ENCODE measurements at regions not wholly inside any gene's neighbourhood (a gene's known extent, or its start where the extent isn't known, plus 50 kb on each side); places are given as distances from the start of the nearest gene placed in this dataset.

DNA sequence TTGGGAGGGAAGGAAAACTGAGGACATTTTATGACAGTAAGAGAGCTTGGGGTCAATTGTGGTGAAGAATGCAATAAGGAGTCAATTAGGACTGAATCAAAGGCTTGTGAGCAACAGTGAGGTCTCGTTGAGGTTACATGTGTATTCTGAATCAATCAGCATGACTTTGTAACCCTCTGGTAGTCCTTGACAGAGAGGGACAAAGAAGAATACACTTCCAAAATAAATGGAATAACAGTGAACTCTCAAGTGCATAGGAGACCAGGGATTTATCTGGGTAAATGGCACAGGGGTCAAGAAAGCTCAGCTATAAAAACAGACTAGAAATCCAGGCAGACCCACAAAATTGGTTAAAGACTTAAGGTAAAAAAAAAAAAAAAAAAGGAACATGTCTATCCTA is 85.1 kb upstream of the NAV3 start:
- Histone ChIP-seq H3K36me3 (ENCODE audit: control insufficient read depth in 1 of 2, insufficient read depth in 2 of 2, low read length in 2 of 2) (no peaks in the 10 kb centered on the region), H3K27ac (ENCODE audit: low read depth, low read length) (no peak overlapping the region), H3K79me2 (ENCODE audit: control insufficient read depth, insufficient read depth, low read length, poor library complexity) (no peaks in the 10 kb centered on the region), H3K4me1 (ENCODE audit: control insufficient read depth in 1 of 2, insufficient read depth in 2 of 2, low read length in 2 of 2) (no peaks in the 10 kb centered on the region), H3K4me3 (ENCODE audit: low read depth, low read length) (no peak overlapping the region), H3K4ac (ENCODE audit: low read depth, low read length) (no peak overlapping the region), H3K23ac (ENCODE audit: low read length) (no peak overlapping the region), H4K8ac (ENCODE audit: low read depth, low read length) (no peak overlapping the region), H3K27me3 (ENCODE audit: insufficient read depth, low read length) (no peaks in the 10 kb centered on the region), H4K12ac (ENCODE audit: low read depth, low read length) (no peak overlapping the region), H3K18ac (ENCODE audit: low read length) (no peak overlapping the region), H3K4me2 (ENCODE audit: low read length) (no peak overlapping the region), H3K79me1 (ENCODE audit: low read length) (no peaks in the 10 kb centered on the region), H3K9me3 (ENCODE audit: insufficient read depth, low read depth, low read length) (no peaks in the 10 kb centered on the region), H2BK5ac (ENCODE audit: low read depth, low read length, poor library complexity) (no peak overlapping the region), H2BK120ac (ENCODE audit: insufficient read depth, low read length, poor library complexity) (no peak overlapping the region), H3K14ac (ENCODE audit: low read length) (no peak overlapping the region), H3K9ac (ENCODE audit: low read length) (no peak overlapping the region), H2AK5ac (ENCODE audit: low read length) (no peak overlapping the region), H4K91ac (ENCODE audit: low read depth, low read length) (no peak overlapping the region), H2AFZ (ENCODE audit: insufficient read depth, low read length, poor library complexity) (no peak overlapping the region), H2BK12ac (ENCODE audit: low read length) (no peak overlapping the region)
- DNase-seq = no peak
- WGBS (ENCODE audit: extremely low coverage, insufficient coverage, insufficient read length) = no CpG with 5 or more reads among the region's 1 CpG

DNA sequence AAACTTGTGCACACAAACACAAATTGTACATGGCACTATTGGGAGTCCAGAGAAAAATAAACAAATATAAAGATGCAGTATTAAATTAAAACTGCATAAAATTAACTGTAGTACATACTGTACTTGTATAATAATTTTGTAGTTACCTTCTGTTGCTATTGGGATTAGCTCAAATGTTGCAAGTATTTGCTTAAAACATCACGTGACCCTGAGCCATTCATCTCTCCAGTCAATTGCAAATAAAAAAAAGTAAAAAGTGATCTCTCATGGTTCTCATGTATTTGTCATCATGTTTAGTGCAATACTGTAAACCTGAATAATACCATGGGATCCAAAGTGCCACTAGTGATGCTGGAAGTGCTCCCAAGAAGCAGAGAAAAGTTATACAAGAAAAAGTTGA is 88.1 kb upstream of the NAV3 start:
- no peak overlapping the region for H3K23ac ChIP-seq (ENCODE audit: low read length)
- no peak overlapping the region for H2BK5ac ChIP-seq (ENCODE audit: low read depth, low read length, poor library complexity)
- H3K9ac ChIP-seq (ENCODE audit: low read length) = no peak overlapping the region
- no peak overlapping the region for H3K14ac ChIP-seq (ENCODE audit: low read length)
- H2AK5ac ChIP-seq (ENCODE audit: low read length) = no peak overlapping the region
- no peak overlapping the region for H4K8ac ChIP-seq (ENCODE audit: low read depth, low read length)
- H3K27ac ChIP-seq (ENCODE audit: low read depth, low read length) = no peak overlapping the region
- no peaks in the 10 kb centered on the region for H3K79me2 ChIP-seq (ENCODE audit: control insufficient read depth, insufficient read depth, low read length, poor library complexity)
- H3K4me1 ChIP-seq (ENCODE audit: control insufficient read depth in 1 of 2, insufficient read depth in 2 of 2, low read length in 2 of 2) = no peaks in the 10 kb centered on the region
- no CpG with 5 or more reads among the region's 1 CpG for WGBS (ENCODE audit: extremely low coverage, insufficient coverage, insufficient read length)
- H2BK12ac ChIP-seq (ENCODE audit: low read length) = no peak overlapping the region
- DNase-seq = no peak
- H3K36me3 ChIP-seq (ENCODE audit: control insufficient read depth in 1 of 2, insufficient read depth in 2 of 2, low read length in 2 of 2) = no peaks in the 10 kb centered on the region
- no peak overlapping the region for H2AFZ ChIP-seq (ENCODE audit: insufficient read depth, low read length, poor library complexity)
- no peaks in the 10 kb centered on the region for H3K9me3 ChIP-seq (ENCODE audit: insufficient read depth, low read depth, low read length)
- no peaks in the 10 kb centered on the region for H3K79me1 ChIP-seq (ENCODE audit: low read length)
- no peak overlapping the region for H4K12ac ChIP-seq (ENCODE audit: low read depth, low read length)
- H3K4me2 ChIP-seq (ENCODE audit: low read length) = no peak overlapping the region
- no peak overlapping the region for H4K91ac ChIP-seq (ENCODE audit: low read depth, low read length)
- no peaks in the 10 kb centered on the region for H3K27me3 ChIP-seq (ENCODE audit: insufficient read depth, low read length)
- no peak overlapping the region for H2BK120ac ChIP-seq (ENCODE audit: insufficient read depth, low read length, poor library complexity)
- no peak overlapping the region for H3K4me3 ChIP-seq (ENCODE audit: low read depth, low read length)
- H3K4ac ChIP-seq (ENCODE audit: low read depth, low read length) = no peak overlapping the region
- no peak overlapping the region for H3K18ac ChIP-seq (ENCODE audit: low read length)

DNA sequence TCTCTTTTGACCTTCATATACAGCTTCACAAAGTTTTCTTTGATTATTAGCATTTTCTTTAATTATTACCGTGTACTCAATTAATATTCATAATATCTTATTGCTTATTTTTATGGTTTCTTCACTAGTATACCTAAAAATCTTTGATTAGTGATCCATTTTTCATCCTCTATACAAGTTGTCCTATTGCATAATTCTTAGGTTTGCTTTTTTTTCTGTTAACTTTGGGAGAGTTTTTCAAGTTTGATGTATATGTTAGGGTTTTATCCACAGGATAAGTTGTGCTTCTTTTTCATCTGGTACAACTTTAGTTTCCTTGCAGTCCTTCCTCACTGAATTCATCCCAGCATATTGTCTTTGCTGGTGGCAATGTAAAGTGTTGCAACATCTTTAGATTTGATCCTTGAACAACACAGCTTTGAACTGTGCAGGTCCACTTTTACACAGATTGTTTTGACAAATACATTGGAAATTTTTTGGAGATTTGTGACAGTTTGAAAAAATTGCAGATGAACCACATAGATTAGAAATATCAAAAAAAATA is 88.6 kb upstream of the NAV3 start:
- Histone ChIP-seq H2AFZ (ENCODE audit: insufficient read depth, low read length, poor library complexity) (no peak overlapping the region), H4K8ac (ENCODE audit: low read depth, low read length) (no peak overlapping the region), H3K9ac (ENCODE audit: low read length) (no peak overlapping the region), H3K14ac (ENCODE audit: low read length) (no peak overlapping the region), H3K4me3 (ENCODE audit: low read depth, low read length) (no peak overlapping the region), H3K4me1 (ENCODE audit: control insufficient read depth in 1 of 2, insufficient read depth in 2 of 2, low read length in 2 of 2) (no peaks in the 10 kb centered on the region), H4K12ac (ENCODE audit: low read depth, low read length) (no peak overlapping the region), H3K27me3 (ENCODE audit: insufficient read depth, low read length) (no peaks in the 10 kb centered on the region), H2BK120ac (ENCODE audit: insufficient read depth, low read length, poor library complexity) (no peak overlapping the region), H3K9me3 (ENCODE audit: insufficient read depth, low read depth, low read length) (no peaks in the 10 kb centered on the region), H3K4ac (ENCODE audit: low read depth, low read length) (no peak overlapping the region), H4K91ac (ENCODE audit: low read depth, low read length) (no peak overlapping the region), H3K27ac (ENCODE audit: low read depth, low read length) (no peak overlapping the region), H2AK5ac (ENCODE audit: low read length) (no peak overlapping the region), H2BK12ac (ENCODE audit: low read length) (no peak overlapping the region), H3K18ac (ENCODE audit: low read length) (no peak overlapping the region), H3K36me3 (ENCODE audit: control insufficient read depth in 1 of 2, insufficient read depth in 2 of 2, low read length in 2 of 2) (no peaks in the 10 kb centered on the region), H3K79me1 (ENCODE audit: low read length) (no peaks in the 10 kb centered on the region), H3K4me2 (ENCODE audit: low read length) (no peak overlapping the region), H3K79me2 (ENCODE audit: control insufficient read depth, insufficient read depth, low read length, poor library complexity) (no peaks in the 10 kb centered on the region), H2BK5ac (ENCODE audit: low read depth, low read length, poor library complexity) (no peak overlapping the region), H3K23ac (ENCODE audit: low read length) (no peak overlapping the region)
- no CpG with 5 or more reads among the region's 1 CpG for WGBS (ENCODE audit: extremely low coverage, insufficient coverage, insufficient read length)
- DNase-seq = no peak

DNA sequence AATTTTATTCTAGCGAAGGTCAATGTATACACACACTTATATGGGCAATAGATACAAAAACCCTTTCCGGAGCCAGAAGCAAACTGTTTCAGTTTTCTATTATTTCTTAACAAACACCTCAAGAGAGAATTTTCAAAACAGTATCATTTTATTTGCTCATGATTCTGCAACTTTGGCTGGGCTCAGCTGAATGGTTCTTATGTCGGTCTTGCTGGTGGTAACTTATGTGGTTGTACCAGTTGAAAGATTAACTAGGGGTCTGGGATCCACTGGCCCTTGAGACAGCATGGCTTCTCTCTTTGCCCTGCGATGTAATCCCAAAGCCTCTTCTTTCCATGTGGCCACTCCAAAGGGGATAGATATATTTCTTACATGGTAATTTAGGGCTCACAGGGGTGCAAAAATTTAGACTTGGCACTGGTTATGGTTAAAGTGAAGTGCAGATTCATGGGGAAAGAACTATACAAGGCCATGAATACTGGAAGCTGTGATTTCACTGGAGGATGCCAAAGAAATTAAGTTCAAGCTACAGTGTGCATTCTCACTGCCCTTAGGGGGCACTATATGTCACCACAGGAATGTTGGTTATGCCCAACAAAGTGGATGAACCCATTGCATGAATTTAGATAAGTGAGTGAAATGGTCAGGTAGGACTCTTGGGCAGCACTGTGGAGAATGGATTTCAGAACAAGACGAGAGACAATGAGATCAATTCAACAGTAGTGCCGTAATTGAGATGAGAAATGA is 94.3 kb upstream of the NAV3 start:
- H3K4me1 ChIP-seq (ENCODE audit: control insufficient read depth in 1 of 2, insufficient read depth in 2 of 2, low read length in 2 of 2) = no peaks in the 10 kb centered on the region
- no peaks in the 10 kb centered on the region for H3K9me3 ChIP-seq (ENCODE audit: insufficient read depth, low read depth, low read length)
- H3K36me3 ChIP-seq (ENCODE audit: control insufficient read depth in 1 of 2, insufficient read depth in 2 of 2, low read length in 2 of 2) = no peaks in the 10 kb centered on the region
- no peak overlapping the region for H2AK5ac ChIP-seq (ENCODE audit: low read length)
- no peak for DNase-seq
- H4K12ac ChIP-seq (ENCODE audit: low read depth, low read length) = no peak overlapping the region
- no peak overlapping the region for H3K4ac ChIP-seq (ENCODE audit: low read depth, low read length)
- no peak overlapping the region for H3K18ac ChIP-seq (ENCODE audit: low read length)
- no peak overlapping the region for H2BK12ac ChIP-seq (ENCODE audit: low read length)
- no peak overlapping the region for H4K8ac ChIP-seq (ENCODE audit: low read depth, low read length)
- H2BK5ac ChIP-seq (ENCODE audit: low read depth, low read length, poor library complexity) = no peak overlapping the region
- no peak overlapping the region for H3K4me2 ChIP-seq (ENCODE audit: low read length)
- H3K14ac ChIP-seq (ENCODE audit: low read length) = no peak overlapping the region
- no peak overlapping the region for H3K27ac ChIP-seq (ENCODE audit: low read depth, low read length)
- no CpG with 5 or more reads among the region's 6 CpGs for WGBS (ENCODE audit: extremely low coverage, insufficient coverage, insufficient read length)
- H3K23ac ChIP-seq (ENCODE audit: low read length) = no peak overlapping the region
- H3K4me3 ChIP-seq (ENCODE audit: low read depth, low read length) = no peak overlapping the region
- no peaks in the 10 kb centered on the region for H3K27me3 ChIP-seq (ENCODE audit: insufficient read depth, low read length)
- H3K79me2 ChIP-seq (ENCODE audit: control insufficient read depth, insufficient read depth, low read length, poor library complexity) = no peaks in the 10 kb centered on the region
- H3K9ac ChIP-seq (ENCODE audit: low read length) = no peak overlapping the region
- H4K91ac ChIP-seq (ENCODE audit: low read depth, low read length) = no peak overlapping the region
- no peaks in the 10 kb centered on the region for H3K79me1 ChIP-seq (ENCODE audit: low read length)
- no peak overlapping the region for H2AFZ ChIP-seq (ENCODE audit: insufficient read depth, low read length, poor library complexity)
- H2BK120ac ChIP-seq (ENCODE audit: insufficient read depth, low read length, poor library complexity) = no peak overlapping the region
